ENCODE measurements at regions not wholly inside any gene's neighbourhood (a gene's known extent, or its start where the extent isn't known, plus 50 kb on each side); places are given as distances from the start of the nearest gene placed in this dataset.

GRCh38 chr15:61545763-61546162 lies 316.7 kb upstream of the RORA start:
- no peak for DNase-seq
- Histone ChIP-seq H3K4me1 (no peaks in the 10 kb centered on the region), H3K27me3 (no peaks in the 10 kb centered on the region), H3K9me3 (no peaks in the 10 kb centered on the region), H3K36me3 (no peaks in the 10 kb centered on the region), H3K27ac (no peak overlapping the region), H3K4me3 (no peak overlapping the region)
- no peak for TF ChIP-seq CTCF (IDR thresholded peaks at IDR 0.05)
- intact Hi-C loops (cut with DNase I; ENCODE audit: low total_unique reads), result no loop called here

- no peak overlapping the region for H3K4me3 ChIP-seq
- H3K27ac ChIP-seq, result no peak overlapping the region
- intact Hi-C loops (cut with DNase I; ENCODE audit: low total_unique reads), result no loop called here
- H3K9me3 ChIP-seq, result no peaks in the 10 kb centered on the region
- TF ChIP-seq CTCF (IDR thresholded peaks at IDR 0.05), result no peak
- H3K4me1 ChIP-seq, result no peaks in the 10 kb centered on the region
- no peaks in the 10 kb centered on the region for H3K27me3 ChIP-seq
- no peak for DNase-seq
- H3K36me3 ChIP-seq, result no peaks in the 10 kb centered on the region
Observed at GRCh38 chr15:61541516-61541915, 312.4 kb upstream of the RORA start.

GRCh38 chr15:61537337-61537736 lies 308.2 kb upstream of the RORA start:
- Histone ChIP-seq H3K4me3 (no peak overlapping the region), H3K27ac (no peak overlapping the region), H3K27me3 (peaks cover 0 to 3% of the 10 kb centered on the region in 2 donors), H3K4me1 (no peaks in the 10 kb centered on the region), H3K36me3 (no peaks in the 10 kb centered on the region), H3K9me3 (no peaks in the 10 kb centered on the region)
- no peak for DNase-seq
- intact Hi-C loops (cut with DNase I; ENCODE audit: low total_unique reads), result loop anchor here (10.0 kb wide), 1 partner anchor 53 kb away; no protein-coding TSS in a partner anchor
- TF ChIP-seq CTCF (IDR thresholded peaks at IDR 0.05), result no peak

- DNase-seq, result no peak
- H3K4me3 ChIP-seq, result no peak overlapping the region
Observed at GRCh38 chr15:61534986-61535385, 305.9 kb upstream of the RORA start.

GRCh38 chr15:61530769-61531168 lies 301.7 kb upstream of the RORA start:
- no peak overlapping the region for H3K27ac ChIP-seq
- H3K4me1 ChIP-seq, result no peaks in the 10 kb centered on the region
- TF ChIP-seq CTCF (IDR thresholded peaks at IDR 0.05), result no peak
- H3K9me3 ChIP-seq, result no peaks in the 10 kb centered on the region
- no peak for DNase-seq
- H3K4me3 ChIP-seq, result no peak overlapping the region
- no peaks in the 10 kb centered on the region for H3K36me3 ChIP-seq
- H3K27me3 ChIP-seq, result no peaks in the 10 kb centered on the region
- intact Hi-C loops (cut with DNase I; ENCODE audit: low total_unique reads), result loop anchor here (10.0 kb wide), 1 partner anchor 46 kb away; no protein-coding TSS in a partner anchor

More at GRCh38 chr15:61534986-61535385, 305.9 kb upstream of the RORA start:
- H3K9me3 ChIP-seq, result no peaks in the 10 kb centered on the region
- TF ChIP-seq CTCF (IDR thresholded peaks at IDR 0.05), result no peak
- H3K27ac ChIP-seq, result no peak overlapping the region
- H3K27me3 ChIP-seq, result peaks cover 0 to 3% of the 10 kb centered on the region in 2 donors
- intact Hi-C loops (cut with DNase I; ENCODE audit: low total_unique reads), result loop anchor here (10.0 kb wide), 1 partner anchor 50 kb away; no protein-coding TSS in a partner anchor
- H3K4me1 ChIP-seq, result no peaks in the 10 kb centered on the region
- H3K36me3 ChIP-seq, result no peaks in the 10 kb centered on the region

- no peak for DNase-seq
- H3K4me1 ChIP-seq, result no peaks in the 10 kb centered on the region
- no peaks in the 10 kb centered on the region for H3K36me3 ChIP-seq
- H3K4me3 ChIP-seq, result no peak overlapping the region
- no peaks in the 10 kb centered on the region for H3K27me3 ChIP-seq
- H3K27ac ChIP-seq, result no peak overlapping the region
- intact Hi-C loops (cut with DNase I; ENCODE audit: low total_unique reads), result no loop called here
- no peaks in the 10 kb centered on the region for H3K9me3 ChIP-seq
- TF ChIP-seq CTCF (IDR thresholded peaks at IDR 0.05), result no peak
Observed at GRCh38 chr15:61528581-61528910, 299.4 kb upstream of the RORA start.

All from tibial artery (tissue), 4 donors.